ENCODE measurements at regions not wholly inside any gene's neighbourhood (a gene's known extent, or its start where the extent isn't known, plus 50 kb on each side); places are given as distances from the start of the nearest gene placed in this dataset.

- TF ChIP-seq CTCF (IDR thresholded peaks at IDR 0.05) = no peak
- no peak for TF ChIP-seq POLR2A (IDR thresholded peaks at IDR 0.05)
- 84 to 96% (median 91%) methylated on average over 3 of the region's 3 CpGs for WGBS, 4 donors
- H3K36me3 ChIP-seq (replicated peaks in 1 of 2) = no peaks in the 10 kb centered on the region
- H3K9me3 ChIP-seq (replicated peaks in 1 of 3) = no peaks in the 10 kb centered on the region
- intact Hi-C loops (cut with DNase I) = no loop called here
- H3K4me3 ChIP-seq = no peak overlapping the region
- H3K27ac ChIP-seq = no peak overlapping the region
- DNase-seq = no peak
- no peaks in the 10 kb centered on the region for H3K4me1 ChIP-seq (replicated peaks in 1 of 2)
- H3K27me3 ChIP-seq = peaks cover 6% of the 10 kb centered on the region
These were observed 132.6 kb downstream of the RPS24 start for GRCh38 chr10:78166261-78166660.

GRCh38 chr10:78169214-78169613 lies 135.6 kb downstream of the RPS24 start:
- H3K27ac ChIP-seq = no peak overlapping the region
- H3K36me3 ChIP-seq (replicated peaks in 1 of 2) = no peaks in the 10 kb centered on the region
- no peaks in the 10 kb centered on the region for H3K4me1 ChIP-seq (replicated peaks in 1 of 2)
- peaks cover 6% of the 10 kb centered on the region for H3K27me3 ChIP-seq
- no peak for DNase-seq
- WGBS, 4 donors = 69 to 82% (median 73%) methylated on average over 4 of the region's 4 CpGs
- H3K9me3 ChIP-seq (replicated peaks in 1 of 3) = no peaks in the 10 kb centered on the region
- no peak for TF ChIP-seq POLR2A (IDR thresholded peaks at IDR 0.05)
- no peak for TF ChIP-seq CTCF (IDR thresholded peaks at IDR 0.05)
- no peak overlapping the region for H3K4me3 ChIP-seq
- intact Hi-C loops (cut with DNase I) = no loop called here

- TF ChIP-seq POLR2A (IDR thresholded peaks at IDR 0.05) = no peak
- no peak for TF ChIP-seq CTCF (IDR thresholded peaks at IDR 0.05)
- 87 to 90% (median 89%) methylated on average over 3 of the region's 3 CpGs for WGBS, 4 donors
- no peaks in the 10 kb centered on the region for H3K4me1 ChIP-seq (replicated peaks in 1 of 2)
- H3K27ac ChIP-seq = no peak overlapping the region
- H3K36me3 ChIP-seq (replicated peaks in 1 of 2) = no peaks in the 10 kb centered on the region
- H3K27me3 ChIP-seq = peaks cover 5% of the 10 kb centered on the region
- no peak overlapping the region for H3K4me3 ChIP-seq
- H3K9me3 ChIP-seq (replicated peaks in 1 of 3) = no peaks in the 10 kb centered on the region
- intact Hi-C loops (cut with DNase I) = no loop called here
- no peak for DNase-seq
These were observed 136.4 kb downstream of the RPS24 start for GRCh38 chr10:78170026-78170475.

DNA sequence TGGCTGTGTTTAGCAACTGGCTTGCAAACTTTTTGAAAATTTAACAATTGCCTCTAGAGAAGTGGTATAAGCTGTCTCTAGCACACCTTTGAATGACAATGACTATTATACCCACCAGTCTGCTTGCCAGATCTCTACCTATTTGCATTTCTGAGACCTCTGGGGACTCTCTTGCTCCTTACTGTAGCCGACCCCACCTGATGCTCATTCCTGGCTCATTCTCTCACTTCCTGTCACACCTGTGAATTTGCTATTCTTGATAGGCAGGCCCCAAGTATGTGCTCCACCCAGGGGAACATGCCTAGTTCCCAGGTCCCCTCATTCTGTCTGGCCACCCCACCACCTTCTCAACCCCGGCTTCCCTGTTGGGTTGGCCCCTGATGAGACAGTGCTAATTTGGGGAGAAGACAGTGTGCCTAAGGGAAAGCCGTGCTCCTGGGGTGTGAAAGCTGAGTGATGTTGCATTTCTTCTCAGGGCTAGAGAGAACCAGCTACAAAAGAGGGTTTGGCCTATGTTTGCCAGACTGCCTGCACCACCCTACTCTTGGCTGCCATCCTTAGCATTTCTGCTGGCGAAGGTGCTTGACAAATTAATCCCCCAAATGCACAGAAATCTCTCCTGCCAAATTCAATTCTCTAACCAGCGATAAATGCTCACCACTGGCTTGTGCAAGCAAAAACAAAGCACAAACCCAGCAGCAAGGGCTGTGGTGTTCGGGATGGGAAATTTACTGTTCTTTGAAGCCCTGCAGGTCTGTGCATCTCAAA lies 138.2 kb downstream of the RPS24 start:
- Histone ChIP-seq H3K4me1 (replicated peaks in 1 of 2) (no peaks in the 10 kb centered on the region), H3K9me3 (replicated peaks in 1 of 3) (no peaks in the 10 kb centered on the region), H3K27me3 (no peaks in the 10 kb centered on the region), H3K27ac (no peak overlapping the region), H3K4me3 (no peak overlapping the region), H3K36me3 (replicated peaks in 1 of 2) (no peaks in the 10 kb centered on the region)
- DNase-seq = no peak
- TF ChIP-seq CTCF (IDR thresholded peaks at IDR 0.05) (no peak), POLR2A (IDR thresholded peaks at IDR 0.05) (no peak)
- 87 to 96% (median 91%) methylated on average over 5 to 6 of the region's 6 CpGs for whole genome bisulfite sequencing, 4 donors
- intact Hi-C loops (cut with DNase I) = no loop called here
